WTC11 (cell line): ENCODE measurements at regions not wholly inside any gene's neighbourhood (a gene's known extent, or its start where the extent isn't known, plus 50 kb on each side); places are given as distances from the start of the nearest gene placed in this dataset.

Experiments used
- ATAC-seq: fragments of 200-7000 bp; cut with Tn5 transposase; 2 replicates; pipeline ENCODE4 v1.10.0; 2021; ENCODE audit warnings: mild to moderate bottlenecking, moderate library complexity
- CTCF ChIA-PET: fragments of 300-600 bp; sonication (Branson Sonifier 250); formaldehyde crosslinking; loops from one replicate; lab custom pipeline; 2021; ENCODE audit warnings: antibody characterized with exemption; lab: Charles Lee
- POLR2A ChIA-PET: fragments of 350-600 bp; sonication (Branson Sonifier 250); formaldehyde crosslinking; loops from one replicate; lab custom pipeline; 2021; ENCODE audit warnings: antibody characterized with exemption; lab: Charles Lee
- DNase-seq: peaks from one replicate; pipeline ENCODE4 v3.0.0; 2021; ENCODE audit warnings: low spot score
- H3K27ac Mint-ChIP-seq: 2 replicates; pipeline ENCODE4 v1.8.0; 2021; ENCODE audit warnings: mixed read lengths
- H3K27me3 Mint-ChIP-seq: 2 replicates; pipeline ENCODE4 v1.8.0; 2021; ENCODE audit warnings: low read depth, mild to moderate bottlenecking, moderate library complexity, mixed read lengths
- H3K36me3 Mint-ChIP-seq: 2 replicates; pipeline ENCODE4 v1.8.0; 2021; ENCODE audit warnings: mixed read lengths
- H3K4me1 Mint-ChIP-seq: 2 replicates; pipeline ENCODE4 v1.8.0; 2022; ENCODE audit warnings: mixed read lengths
- H3K4me3 Mint-ChIP-seq: 2 replicates; pipeline ENCODE4 v1.8.0; 2021; ENCODE audit warnings: mild to moderate bottlenecking, moderate library complexity, mixed read lengths
- H3K9me3 Mint-ChIP-seq: 2 replicates; pipeline ENCODE4 v1.8.0; 2021; ENCODE audit warnings: mixed read lengths
- AFF4 ChIP-seq: sonication (generic); formaldehyde crosslinking; IDR thresholded peaks from 2 replicates; pipeline ENCODE4 v1.8.1; 2023; ENCODE audit warnings: mild to moderate bottlenecking, missing genetic modification reagents, borderline replicate concordance
- ATF1 ChIP-seq: sonication (generic); formaldehyde crosslinking; IDR thresholded peaks from 2 replicates; pipeline ENCODE4 v1.8.1; 2023; ENCODE audit warnings: mild to moderate bottlenecking, moderate library complexity, missing genetic modification reagents
- CBFB ChIP-seq: sonication (generic); formaldehyde crosslinking; IDR thresholded peaks from 2 replicates; pipeline ENCODE4 v1.8.1; 2022; ENCODE audit warnings: mild to moderate bottlenecking, low read depth, missing genetic modification reagents
- FOXJ3 ChIP-seq: sonication (generic); formaldehyde crosslinking; IDR thresholded peaks from 2 replicates; pipeline ENCODE4 v1.9.0; 2021; ENCODE audit warnings: missing genetic modification reagents, mild to moderate bottlenecking, borderline replicate concordance
- FOXP1 ChIP-seq: sonication (generic); formaldehyde crosslinking; IDR thresholded peaks from 2 replicates; pipeline ENCODE4 v1.8.0; 2022; ENCODE audit warnings: missing genetic modification reagents, mild to moderate bottlenecking, moderate library complexity, borderline replicate concordance
- NFE2L1 ChIP-seq: sonication (generic); formaldehyde crosslinking; IDR thresholded peaks from 2 replicates; pipeline ENCODE4 v1.8.1; 2023; ENCODE audit warnings: missing genetic modification reagents
- PRDM15 ChIP-seq: sonication (generic); formaldehyde crosslinking; IDR thresholded peaks from 2 replicates; pipeline ENCODE4 v1.8.0; 2022; ENCODE audit warnings: missing genetic modification reagents
- SMAD3 ChIP-seq: sonication (generic); formaldehyde crosslinking; IDR thresholded peaks from 2 replicates; pipeline ENCODE4 v1.8.0; 2022; ENCODE audit warnings: missing genetic modification reagents, mild to moderate bottlenecking, borderline replicate concordance
- SP1 ChIP-seq: sonication (generic); formaldehyde crosslinking; conservative IDR thresholded peaks from 2 replicates; pipeline ENCODE4 v1.8.1; 2022; ENCODE audit warnings: missing genetic modification reagents
- USF2 ChIP-seq: sonication (generic); formaldehyde crosslinking; IDR thresholded peaks from 2 replicates; pipeline ENCODE4 v1.8.1; 2023; ENCODE audit warnings: mild to moderate bottlenecking, missing genetic modification reagents, moderate library complexity
- ZNF138 ChIP-seq: sonication (generic); formaldehyde crosslinking; conservative IDR thresholded peaks from 2 replicates; pipeline ENCODE4 v1.8.1; 2022; ENCODE audit warnings: mild to moderate bottlenecking, moderate library complexity, missing genetic modification reagents
- ZNF219 ChIP-seq: sonication (generic); formaldehyde crosslinking; IDR thresholded peaks from 2 replicates; pipeline ENCODE4 v1.8.0; 2023; ENCODE audit warnings: missing genetic modification reagents, mild to moderate bottlenecking, borderline replicate concordance
- ZNF396 ChIP-seq: fragments of 250-450 bp; sonication (Bioruptor Pico); IDR thresholded peaks from 2 replicates; pipeline ENCODE4 v1.8.0; 2021; ENCODE audit warnings: mild to moderate bottlenecking, moderate library complexity, borderline replicate concordance
- ZNF416 ChIP-seq: fragments of 250-450 bp; sonication (Bioruptor Pico); IDR thresholded peaks from 2 replicates; pipeline ENCODE4 v1.9.0; 2021; ENCODE audit warnings: mild to moderate bottlenecking, inconsistent platforms
- TF ChIP-seq, protein P1 (sequence below): sonication (generic); formaldehyde crosslinking; IDR thresholded peaks from 2 replicates; pipeline ENCODE4 v1.8.1; 2022; ENCODE audit warnings: mild to moderate bottlenecking, missing genetic modification reagents, moderate library complexity, borderline replicate concordance
- TF ChIP-seq, protein P2 (sequence below): sonication (generic); formaldehyde crosslinking; IDR thresholded peaks from 2 replicates; pipeline ENCODE4 v1.8.0; 2023; ENCODE audit warnings: mild to moderate bottlenecking, missing genetic modification reagents
- TF ChIP-seq, protein P3 (sequence below): sonication (generic); formaldehyde crosslinking; IDR thresholded peaks from 2 replicates; pipeline ENCODE4 v1.8.1; 2022; ENCODE audit warnings: mild to moderate bottlenecking, moderate library complexity, missing genetic modification reagents
- TF ChIP-seq, protein P4 (sequence below): sonication (generic); formaldehyde crosslinking; conservative IDR thresholded peaks from 2 replicates; pipeline ENCODE4 v1.8.1; 2022; ENCODE audit warnings: mild to moderate bottlenecking, missing genetic modification reagents

DNA sequence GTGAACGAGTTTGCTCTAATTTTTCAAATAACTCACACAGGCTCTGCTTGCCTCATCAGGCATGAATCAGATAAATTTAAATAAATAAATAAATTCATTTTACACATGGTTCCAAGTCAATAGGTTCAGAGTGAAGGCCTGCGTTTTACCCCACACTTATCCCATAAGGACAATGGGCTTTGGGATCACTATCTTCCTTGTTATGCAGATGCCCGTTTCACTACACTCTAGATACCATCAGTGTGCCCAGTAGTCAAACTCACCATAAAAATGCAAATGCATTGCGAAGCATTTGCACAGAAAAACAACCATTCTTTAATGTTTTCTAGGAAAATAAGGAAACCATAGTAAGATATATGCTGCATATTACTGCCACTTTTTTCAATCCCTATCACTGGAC lies 155.9 kb upstream of the CCDC196 start:
- peaks cover 9% of the 10 kb centered on the region for H3K9me3 Mint-ChIP-seq
- CTCF ChIA-PET: interaction anchor here (1.0 to 1.1 kb wide), 2 partner anchors 15 to 86 kb away, joined by 3 to 4 read pairs; no protein-coding TSS in a partner anchor
- no peak overlapping the region for H3K27ac Mint-ChIP-seq
- H3K36me3 Mint-ChIP-seq: no peaks in the 10 kb centered on the region
- POLR2A ChIA-PET: no interaction called here
- ATAC-seq (0 out of 2 replicates have a peak, but pooled peaks have one; percentile 38), DNase-seq (no peak)
- H3K4me1 Mint-ChIP-seq: peaks cover 16% of the 10 kb centered on the region
- H3K4me3 Mint-ChIP-seq: no peak overlapping the region
- TF ChIP-seq SP1 (CRISPR knock-in tag): no peak
- TF ChIP-seq, protein P1, sequence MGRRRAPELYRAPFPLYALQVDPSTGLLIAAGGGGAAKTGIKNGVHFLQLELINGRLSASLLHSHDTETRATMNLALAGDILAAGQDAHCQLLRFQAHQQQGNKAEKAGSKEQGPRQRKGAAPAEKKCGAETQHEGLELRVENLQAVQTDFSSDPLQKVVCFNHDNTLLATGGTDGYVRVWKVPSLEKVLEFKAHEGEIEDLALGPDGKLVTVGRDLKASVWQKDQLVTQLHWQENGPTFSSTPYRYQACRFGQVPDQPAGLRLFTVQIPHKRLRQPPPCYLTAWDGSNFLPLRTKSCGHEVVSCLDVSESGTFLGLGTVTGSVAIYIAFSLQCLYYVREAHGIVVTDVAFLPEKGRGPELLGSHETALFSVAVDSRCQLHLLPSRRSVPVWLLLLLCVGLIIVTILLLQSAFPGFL (CRISPR knock-in tag): no peak
- no peak for TF ChIP-seq ZNF219 (CRISPR knock-in tag)
- TF ChIP-seq ZNF396: no peak
- TF ChIP-seq ATF1 (CRISPR knock-in tag): no peak
- no peak for TF ChIP-seq USF2 (CRISPR knock-in tag)
- no peak for TF ChIP-seq PRDM15
- no peak for TF ChIP-seq CBFB (CRISPR knock-in tag)
- no peak for TF ChIP-seq SMAD3 (CRISPR knock-in tag)
- TF ChIP-seq, protein P2, sequence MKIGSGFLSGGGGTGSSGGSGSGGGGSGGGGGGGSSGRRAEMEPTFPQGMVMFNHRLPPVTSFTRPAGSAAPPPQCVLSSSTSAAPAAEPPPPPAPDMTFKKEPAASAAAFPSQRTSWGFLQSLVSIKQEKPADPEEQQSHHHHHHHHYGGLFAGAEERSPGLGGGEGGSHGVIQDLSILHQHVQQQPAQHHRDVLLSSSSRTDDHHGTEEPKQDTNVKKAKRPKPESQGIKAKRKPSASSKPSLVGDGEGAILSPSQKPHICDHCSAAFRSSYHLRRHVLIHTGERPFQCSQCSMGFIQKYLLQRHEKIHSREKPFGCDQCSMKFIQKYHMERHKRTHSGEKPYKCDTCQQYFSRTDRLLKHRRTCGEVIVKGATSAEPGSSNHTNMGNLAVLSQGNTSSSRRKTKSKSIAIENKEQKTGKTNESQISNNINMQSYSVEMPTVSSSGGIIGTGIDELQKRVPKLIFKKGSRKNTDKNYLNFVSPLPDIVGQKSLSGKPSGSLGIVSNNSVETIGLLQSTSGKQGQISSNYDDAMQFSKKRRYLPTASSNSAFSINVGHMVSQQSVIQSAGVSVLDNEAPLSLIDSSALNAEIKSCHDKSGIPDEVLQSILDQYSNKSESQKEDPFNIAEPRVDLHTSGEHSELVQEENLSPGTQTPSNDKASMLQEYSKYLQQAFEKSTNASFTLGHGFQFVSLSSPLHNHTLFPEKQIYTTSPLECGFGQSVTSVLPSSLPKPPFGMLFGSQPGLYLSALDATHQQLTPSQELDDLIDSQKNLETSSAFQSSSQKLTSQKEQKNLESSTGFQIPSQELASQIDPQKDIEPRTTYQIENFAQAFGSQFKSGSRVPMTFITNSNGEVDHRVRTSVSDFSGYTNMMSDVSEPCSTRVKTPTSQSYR (CRISPR knock-in tag): no peak
- TF ChIP-seq ZNF416 (CRISPR knock-in tag): no peak
- TF ChIP-seq, protein P3, sequence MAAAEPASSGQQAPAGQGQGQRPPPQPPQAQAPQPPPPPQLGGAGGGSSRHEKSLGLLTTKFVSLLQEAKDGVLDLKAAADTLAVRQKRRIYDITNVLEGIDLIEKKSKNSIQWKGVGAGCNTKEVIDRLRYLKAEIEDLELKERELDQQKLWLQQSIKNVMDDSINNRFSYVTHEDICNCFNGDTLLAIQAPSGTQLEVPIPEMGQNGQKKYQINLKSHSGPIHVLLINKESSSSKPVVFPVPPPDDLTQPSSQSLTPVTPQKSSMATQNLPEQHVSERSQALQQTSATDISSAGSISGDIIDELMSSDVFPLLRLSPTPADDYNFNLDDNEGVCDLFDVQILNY (CRISPR knock-in tag): no peak
- no peak for TF ChIP-seq AFF4 (CRISPR knock-in tag)
- TF ChIP-seq ZNF138 (CRISPR knock-in tag): no peak
- no peak for TF ChIP-seq FOXJ3 (CRISPR knock-in tag)
- no peak for TF ChIP-seq NFE2L1 (CRISPR knock-in tag)
- TF ChIP-seq, protein P4, sequence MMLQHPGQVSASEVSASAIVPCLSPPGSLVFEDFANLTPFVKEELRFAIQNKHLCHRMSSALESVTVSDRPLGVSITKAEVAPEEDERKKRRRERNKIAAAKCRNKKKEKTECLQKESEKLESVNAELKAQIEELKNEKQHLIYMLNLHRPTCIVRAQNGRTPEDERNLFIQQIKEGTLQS (CRISPR knock-in tag): no peak
- TF ChIP-seq FOXP1 (CRISPR knock-in tag): no peak
- H3K27me3 Mint-ChIP-seq: no peaks in the 10 kb centered on the region
